ENCODE measurements at regions not wholly inside any gene's neighbourhood (a gene's known extent, or its start where the extent isn't known, plus 50 kb on each side); places are given as distances from the start of the nearest gene placed in this dataset.

DNA sequence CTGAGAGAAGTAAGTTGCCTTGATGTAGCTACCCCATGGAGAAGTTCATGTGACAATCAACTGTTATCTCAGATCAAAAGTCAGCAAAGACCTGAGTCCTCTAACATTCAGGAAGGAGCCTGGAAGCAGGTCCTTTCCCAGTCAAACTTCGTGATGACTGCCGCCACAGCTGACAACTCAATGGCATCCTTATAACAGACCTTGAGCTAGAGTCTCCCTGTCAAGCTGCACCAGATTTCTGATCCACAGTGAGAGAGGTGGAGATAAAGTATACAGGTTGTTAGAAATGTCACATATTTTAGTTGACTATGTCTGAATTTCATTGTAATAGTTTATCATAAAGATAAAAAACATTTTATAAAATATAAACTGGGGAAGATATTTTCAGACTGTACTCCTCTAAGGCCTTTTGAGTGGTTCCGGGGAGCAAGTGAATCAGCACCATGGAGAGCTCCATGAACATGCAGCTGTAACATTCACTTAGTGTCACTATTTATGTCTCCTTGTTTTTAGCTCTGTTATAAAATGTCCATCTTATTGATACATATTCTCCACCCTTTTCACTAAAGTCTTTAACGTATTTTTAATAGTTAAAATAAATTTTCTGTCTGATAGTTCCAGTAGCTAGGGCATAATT lies 1653.5 kb upstream of the AGA start:
- H3K27me3 ChIP-seq (ENCODE audit: control insufficient read depth in 1 of 2, insufficient read depth in 2 of 2, low read length in 2 of 2): no peaks in the 10 kb centered on the region
- H3K4me1 ChIP-seq (ENCODE audit: control insufficient read depth in 1 of 2, insufficient read depth in 2 of 2, low read length in 2 of 2): no peaks in the 10 kb centered on the region
- H3K4me3 ChIP-seq (ENCODE audit: low read depth in 1 of 2, low read length in 2 of 2): no peak overlapping the region
- H3K9ac ChIP-seq (ENCODE audit: low read depth in 1 of 2, low read length in 2 of 2): no peak overlapping the region
- peaks cover 0 to 7% of the 10 kb centered on the region in 2 donors for H3K9me3 ChIP-seq (ENCODE audit: control insufficient read depth in 1 of 2, low read length in 2 of 2)
- no peaks in the 10 kb centered on the region for H3K36me3 ChIP-seq (ENCODE audit: control insufficient read depth in 1 of 2, insufficient read depth in 2 of 2, low read length in 2 of 2)
- H3K27ac ChIP-seq (ENCODE audit: low read depth, low read length): no peak overlapping the region

GRCh38 chr4:179097741-179098140 lies 1655.5 kb upstream of the AGA start:
- Histone ChIP-seq H3K36me3 (ENCODE audit: control insufficient read depth in 1 of 2, insufficient read depth in 2 of 2, low read length in 2 of 2) (no peaks in the 10 kb centered on the region), H3K4me1 (ENCODE audit: control insufficient read depth in 1 of 2, insufficient read depth in 2 of 2, low read length in 2 of 2) (no peaks in the 10 kb centered on the region), H3K9me3 (ENCODE audit: control insufficient read depth in 1 of 2, low read length in 2 of 2) (peaks cover 2 to 7% of the 10 kb centered on the region in 2 donors), H3K27me3 (ENCODE audit: control insufficient read depth in 1 of 2, insufficient read depth in 2 of 2, low read length in 2 of 2) (no peaks in the 10 kb centered on the region), H3K27ac (ENCODE audit: low read depth, low read length) (no peak overlapping the region), H3K9ac (ENCODE audit: low read depth in 1 of 2, low read length in 2 of 2) (no peak overlapping the region), H3K4me3 (ENCODE audit: low read depth in 1 of 2, low read length in 2 of 2) (no peak overlapping the region)

DNA sequence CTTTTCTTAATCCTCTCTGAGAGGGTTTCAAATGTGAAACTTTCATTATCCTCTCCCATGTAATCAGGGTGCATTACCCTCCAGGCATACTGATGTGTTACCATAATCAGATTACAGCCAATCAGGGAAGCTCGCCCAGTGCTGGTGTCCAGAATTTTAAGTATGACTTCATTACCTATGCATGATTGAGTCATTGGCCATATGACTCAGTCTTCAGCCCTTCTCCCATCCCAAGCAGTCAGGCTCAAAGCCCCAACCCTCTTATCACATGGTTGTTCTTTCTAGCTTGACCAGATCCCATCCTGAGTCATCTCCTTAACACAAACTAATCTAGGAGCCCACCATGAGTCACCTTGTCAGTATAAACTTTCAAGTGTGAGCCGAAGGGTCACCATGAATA lies 1668.1 kb upstream of the AGA start:
- Histone ChIP-seq H3K36me3 (ENCODE audit: control insufficient read depth in 1 of 2, insufficient read depth in 2 of 2, low read length in 2 of 2) (no peaks in the 10 kb centered on the region), H3K27me3 (ENCODE audit: control insufficient read depth in 1 of 2, insufficient read depth in 2 of 2, low read length in 2 of 2) (no peaks in the 10 kb centered on the region), H3K27ac (ENCODE audit: low read depth, low read length) (no peak overlapping the region), H3K4me1 (ENCODE audit: control insufficient read depth in 1 of 2, insufficient read depth in 2 of 2, low read length in 2 of 2) (no peaks in the 10 kb centered on the region), H3K9me3 (ENCODE audit: control insufficient read depth in 1 of 2, low read length in 2 of 2) (peaks cover 3 to 6% of the 10 kb centered on the region in 2 donors), H3K9ac (ENCODE audit: low read depth in 1 of 2, low read length in 2 of 2) (no peak overlapping the region), H3K4me3 (ENCODE audit: low read depth in 1 of 2, low read length in 2 of 2) (no peak overlapping the region)

DNA sequence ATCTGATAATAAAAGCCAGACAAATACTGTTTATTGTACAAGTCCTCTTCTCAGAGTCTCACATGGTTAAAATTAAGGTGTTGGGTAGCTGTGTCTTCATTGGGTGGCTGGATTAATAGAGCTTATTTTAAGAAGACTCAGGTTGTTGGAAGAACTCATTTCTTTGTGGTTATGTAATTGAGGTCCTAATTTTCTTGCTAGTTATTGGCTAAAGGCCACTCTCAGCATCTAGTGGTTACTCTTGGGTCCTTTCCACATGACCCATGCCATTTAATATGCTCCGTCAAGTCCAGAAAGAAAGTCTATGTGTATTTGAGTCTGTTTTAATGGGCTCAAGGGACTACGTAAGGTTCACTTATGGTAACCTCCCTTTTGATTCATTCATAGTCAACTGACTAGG lies 1668.6 kb upstream of the AGA start:
- Histone ChIP-seq H3K27me3 (ENCODE audit: control insufficient read depth in 1 of 2, insufficient read depth in 2 of 2, low read length in 2 of 2) (no peaks in the 10 kb centered on the region), H3K9me3 (ENCODE audit: control insufficient read depth in 1 of 2, low read length in 2 of 2) (peaks cover 3 to 6% of the 10 kb centered on the region in 2 donors), H3K36me3 (ENCODE audit: control insufficient read depth in 1 of 2, insufficient read depth in 2 of 2, low read length in 2 of 2) (no peaks in the 10 kb centered on the region), H3K9ac (ENCODE audit: low read depth in 1 of 2, low read length in 2 of 2) (no peak overlapping the region), H3K4me3 (ENCODE audit: low read depth in 1 of 2, low read length in 2 of 2) (no peak overlapping the region), H3K4me1 (ENCODE audit: control insufficient read depth in 1 of 2, insufficient read depth in 2 of 2, low read length in 2 of 2) (no peaks in the 10 kb centered on the region), H3K27ac (ENCODE audit: low read depth, low read length) (no peak overlapping the region)

DNA sequence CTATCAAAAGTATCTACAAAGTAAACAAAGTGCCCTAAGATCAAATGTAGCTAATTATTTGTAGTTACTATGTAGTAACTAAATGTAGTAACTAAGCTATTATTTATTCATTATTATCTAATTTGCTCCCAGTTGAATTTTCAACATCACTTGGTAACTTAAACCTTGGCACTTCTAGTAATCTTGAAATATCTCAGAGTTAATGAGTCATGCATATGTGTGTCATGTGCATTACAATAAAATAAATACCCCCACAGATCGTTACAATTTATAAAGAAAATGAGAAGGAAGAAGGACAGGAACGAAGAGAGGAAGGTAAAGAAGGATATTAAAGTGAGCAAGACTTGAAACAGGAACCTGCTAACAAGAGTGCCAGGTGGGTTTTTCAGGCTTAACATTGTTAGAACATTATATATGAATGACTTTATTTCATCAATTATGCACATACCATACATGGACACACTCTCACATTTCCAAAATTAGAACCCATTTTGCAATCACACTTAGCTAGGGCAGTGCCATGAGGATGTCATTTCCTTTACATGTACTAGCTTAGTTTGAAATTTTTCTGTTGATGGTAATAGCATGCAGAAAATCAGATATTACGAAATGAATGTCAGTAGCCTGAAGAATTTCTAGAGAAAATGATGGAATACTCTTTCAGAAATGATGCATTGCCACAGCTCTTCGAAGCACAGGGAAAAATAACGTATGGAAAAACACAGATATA lies 1670.4 kb upstream of the AGA start:
- H3K9me3 ChIP-seq (ENCODE audit: control insufficient read depth in 1 of 2, low read length in 2 of 2): peaks cover 3 to 6% of the 10 kb centered on the region in 2 donors
- H3K27ac ChIP-seq (ENCODE audit: low read depth, low read length): no peak overlapping the region
- H3K4me1 ChIP-seq (ENCODE audit: control insufficient read depth in 1 of 2, insufficient read depth in 2 of 2, low read length in 2 of 2): no peaks in the 10 kb centered on the region
- H3K27me3 ChIP-seq (ENCODE audit: control insufficient read depth in 1 of 2, insufficient read depth in 2 of 2, low read length in 2 of 2): no peaks in the 10 kb centered on the region
- no peak overlapping the region for H3K9ac ChIP-seq (ENCODE audit: low read depth in 1 of 2, low read length in 2 of 2)
- H3K4me3 ChIP-seq (ENCODE audit: low read depth in 1 of 2, low read length in 2 of 2): no peak overlapping the region
- H3K36me3 ChIP-seq (ENCODE audit: control insufficient read depth in 1 of 2, insufficient read depth in 2 of 2, low read length in 2 of 2): no peaks in the 10 kb centered on the region

- Histone ChIP-seq H3K36me3 (ENCODE audit: control insufficient read depth in 1 of 2, insufficient read depth in 2 of 2, low read length in 2 of 2) (no peaks in the 10 kb centered on the region), H3K4me3 (ENCODE audit: low read depth in 1 of 2, low read length in 2 of 2) (no peak overlapping the region), H3K9me3 (ENCODE audit: control insufficient read depth in 1 of 2, low read length in 2 of 2) (peaks cover 2 to 6% of the 10 kb centered on the region in 2 donors), H3K4me1 (ENCODE audit: control insufficient read depth in 1 of 2, insufficient read depth in 2 of 2, low read length in 2 of 2) (no peaks in the 10 kb centered on the region), H3K9ac (ENCODE audit: low read depth in 1 of 2, low read length in 2 of 2) (no peak overlapping the region), H3K27me3 (ENCODE audit: control insufficient read depth in 1 of 2, insufficient read depth in 2 of 2, low read length in 2 of 2) (no peaks in the 10 kb centered on the region), H3K27ac (ENCODE audit: low read depth, low read length) (no peak overlapping the region)
Measured at GRCh38 chr4:179114615-179115014, 1672.4 kb upstream of the AGA start.

DNA sequence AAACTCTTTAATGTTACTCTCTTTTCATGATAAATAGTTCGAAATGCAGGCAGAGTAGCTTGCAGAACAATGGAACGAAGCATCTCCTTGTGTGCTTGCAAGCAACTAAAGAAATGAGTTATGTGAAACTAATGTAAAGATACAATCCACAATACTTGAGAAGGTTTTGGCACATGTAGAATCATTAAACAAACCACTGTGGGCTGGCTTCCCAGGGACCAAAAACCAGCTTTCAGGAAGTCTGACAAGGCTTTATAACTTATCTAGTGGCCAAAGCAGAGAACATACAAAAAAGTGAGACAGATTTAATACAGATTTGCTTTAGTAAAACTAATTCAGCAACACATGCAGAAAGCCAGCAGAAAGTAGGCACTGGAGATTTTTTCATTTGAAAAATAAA lies 1673.8 kb upstream of the AGA start:
- Histone ChIP-seq H3K36me3 (ENCODE audit: control insufficient read depth in 1 of 2, insufficient read depth in 2 of 2, low read length in 2 of 2) (no peaks in the 10 kb centered on the region), H3K27me3 (ENCODE audit: control insufficient read depth in 1 of 2, insufficient read depth in 2 of 2, low read length in 2 of 2) (no peaks in the 10 kb centered on the region), H3K9ac (ENCODE audit: low read depth in 1 of 2, low read length in 2 of 2) (no peak overlapping the region)

DNA sequence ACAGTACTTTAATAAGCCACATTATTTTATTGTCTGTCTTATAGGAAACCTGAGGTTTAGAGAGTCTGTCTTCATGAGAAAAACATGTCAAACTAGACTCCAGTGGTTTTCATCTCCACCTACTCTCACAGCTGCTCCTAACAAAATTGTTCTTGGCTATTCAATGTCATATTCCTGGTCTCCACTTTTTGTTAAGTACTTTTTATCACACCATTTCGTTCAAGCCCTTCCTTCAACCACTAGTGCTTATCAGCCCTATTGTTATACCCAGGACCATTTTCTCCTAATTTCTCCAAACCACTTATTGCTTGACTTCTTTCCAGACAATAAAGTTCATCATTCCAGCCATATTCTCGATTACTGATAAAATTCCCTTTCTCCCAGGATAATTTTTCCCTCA lies 1674.3 kb upstream of the AGA start:
- no peaks in the 10 kb centered on the region for H3K27me3 ChIP-seq (ENCODE audit: control insufficient read depth in 1 of 2, insufficient read depth in 2 of 2, low read length in 2 of 2)
- H3K9ac ChIP-seq (ENCODE audit: low read depth in 1 of 2, low read length in 2 of 2): no peak overlapping the region
- H3K36me3 ChIP-seq (ENCODE audit: control insufficient read depth in 1 of 2, insufficient read depth in 2 of 2, low read length in 2 of 2): no peaks in the 10 kb centered on the region
- no peak overlapping the region for H3K27ac ChIP-seq (ENCODE audit: low read depth, low read length)
- peaks cover 0 to 3% of the 10 kb centered on the region in 2 donors for H3K9me3 ChIP-seq (ENCODE audit: control insufficient read depth in 1 of 2, low read length in 2 of 2)
- H3K4me3 ChIP-seq (ENCODE audit: low read depth in 1 of 2, low read length in 2 of 2): no peak overlapping the region
- H3K4me1 ChIP-seq (ENCODE audit: control insufficient read depth in 1 of 2, insufficient read depth in 2 of 2, low read length in 2 of 2): no peaks in the 10 kb centered on the region

More for the DNA sequence above, 1673.8 kb upstream of the AGA start:
- peaks cover 0 to 6% of the 10 kb centered on the region in 2 donors for H3K9me3 ChIP-seq (ENCODE audit: control insufficient read depth in 1 of 2, low read length in 2 of 2)
- no peak overlapping the region for H3K4me3 ChIP-seq (ENCODE audit: low read depth in 1 of 2, low read length in 2 of 2)
- no peak overlapping the region for H3K27ac ChIP-seq (ENCODE audit: low read depth, low read length)
- H3K4me1 ChIP-seq (ENCODE audit: control insufficient read depth in 1 of 2, insufficient read depth in 2 of 2, low read length in 2 of 2): no peaks in the 10 kb centered on the region

- no peak overlapping the region for H3K9ac ChIP-seq (ENCODE audit: low read depth in 1 of 2, low read length in 2 of 2)
- H3K27ac ChIP-seq (ENCODE audit: low read depth, low read length): no peak overlapping the region
- H3K4me1 ChIP-seq (ENCODE audit: control insufficient read depth in 1 of 2, insufficient read depth in 2 of 2, low read length in 2 of 2): no peaks in the 10 kb centered on the region
- H3K27me3 ChIP-seq (ENCODE audit: control insufficient read depth in 1 of 2, insufficient read depth in 2 of 2, low read length in 2 of 2): no peaks in the 10 kb centered on the region
- H3K9me3 ChIP-seq (ENCODE audit: control insufficient read depth in 1 of 2, low read length in 2 of 2): peaks cover 4 to 9% of the 10 kb centered on the region in 2 donors
- H3K36me3 ChIP-seq (ENCODE audit: control insufficient read depth in 1 of 2, insufficient read depth in 2 of 2, low read length in 2 of 2): no peaks in the 10 kb centered on the region
- no peak overlapping the region for H3K4me3 ChIP-seq (ENCODE audit: low read depth in 1 of 2, low read length in 2 of 2)
Measured at GRCh38 chr4:179123084-179123483, 1680.8 kb upstream of the AGA start.

DNA sequence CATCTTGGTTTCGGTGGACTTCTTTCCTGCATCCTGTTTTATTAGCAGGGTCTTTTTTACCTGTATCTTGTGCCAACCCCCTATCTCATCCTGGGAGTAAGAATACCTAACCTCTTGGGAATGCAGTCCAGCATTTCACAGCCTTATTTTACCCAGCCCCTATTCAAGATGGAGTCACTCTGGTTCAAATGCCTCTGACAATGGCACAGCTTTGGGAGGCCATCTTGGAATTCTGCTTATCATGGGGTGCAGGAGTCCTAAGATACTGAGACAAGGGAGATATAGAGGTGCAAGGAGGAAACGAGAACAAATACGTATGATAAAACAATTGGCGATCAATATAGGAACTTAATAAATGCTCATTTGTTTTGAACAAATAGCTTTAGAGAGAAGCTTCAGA lies 1682.2 kb upstream of the AGA start:
- Histone ChIP-seq H3K4me1 (ENCODE audit: control insufficient read depth in 1 of 2, insufficient read depth in 2 of 2, low read length in 2 of 2) (no peaks in the 10 kb centered on the region), H3K27ac (ENCODE audit: low read depth, low read length) (no peak overlapping the region), H3K9me3 (ENCODE audit: control insufficient read depth in 1 of 2, low read length in 2 of 2) (peaks cover 4 to 9% of the 10 kb centered on the region in 2 donors), H3K36me3 (ENCODE audit: control insufficient read depth in 1 of 2, insufficient read depth in 2 of 2, low read length in 2 of 2) (no peaks in the 10 kb centered on the region), H3K9ac (ENCODE audit: low read depth in 1 of 2, low read length in 2 of 2) (no peak overlapping the region), H3K4me3 (ENCODE audit: low read depth in 1 of 2, low read length in 2 of 2) (no peak overlapping the region), H3K27me3 (ENCODE audit: control insufficient read depth in 1 of 2, insufficient read depth in 2 of 2, low read length in 2 of 2) (no peaks in the 10 kb centered on the region)
